HCT116 (cell line): ENCODE measurements at regions not wholly inside any gene's neighbourhood (a gene's known extent, or its start where the extent isn't known, plus 50 kb on each side); places are given as distances from the start of the nearest gene placed in this dataset.

ENCODE experiments used
- ATAC-seq: fragments of 200-7000 bp; cut with Tn5 transposase; 2 replicates; pipeline ENCODE4 v1.9.1; 2020; ENCODE audit warnings: mild to moderate bottlenecking, moderate library complexity
- BruUV-seq: library from RNA; stranded (reverse); fragments of 400-500 nt; replicated peaks from 2 replicates; lab custom pipeline; 2021; lab: Mats Ljungman, UMichigan
- CTCF ChIA-PET: fragments of 300-600 bp; sonication (Branson Sonifier 250); formaldehyde crosslinking; loops from one replicate; lab custom pipeline; 2021; ENCODE audit warnings: antibody characterized with exemption; lab: Charles Lee
- POLR2A ChIA-PET: fragments of 300-600, 350-600 bp; sonication (Branson Sonifier 250); formaldehyde crosslinking; loops from one replicate; lab custom pipeline; 2021; ENCODE audit warnings: antibody characterized with exemption; lab: Charles Lee
- RAD21 ChIA-PET, 2 experiments: fragments of 300-600 bp; sonication (Branson Sonifier 250); formaldehyde crosslinking; loops; one replicate each; lab custom pipeline; 2023; ENCODE audit warnings: low total read pairs in 2 of 2; ENCODE audit not compliant: uncharacterized antibody in 2 of 2, unreplicated experiment in 2 of 2, low non-redundant PET in 1 of 2; lab: Charles Lee
- DNase-seq: peaks from one replicate; pipeline ENCODE4 v3.0.0-alpha.2; 2010; ENCODE audit warnings: low read depth, low spot score
- H2AFZ ChIP-seq: fragments of 200-600 bp; shearing (Covaris generic), sonication (generic); 2 replicates; pipeline ENCODE4 v1.6.1; 2017; ENCODE audit warnings: low read depth, mixed run types, mixed read lengths, antibody characterized with exemption, low read length; ENCODE audit not compliant: poor library complexity, severe bottlenecking
- H3K27ac ChIP-seq: 2 replicates; pipeline ENCODE4 v1.5.1; 2012; ENCODE audit warnings: low read depth, low read length
- H3K27me3 ChIP-seq: fragments of 200-600 bp; sonication (generic); 2 replicates; pipeline ENCODE4 v1.6.1; 2016; ENCODE audit warnings: mixed run types, low read length, mixed read lengths; ENCODE audit not compliant: insufficient read depth
- H3K36me3 ChIP-seq, 2 experiments: fragments of 200-500 bp in 1 of 2; fragments of 200-600 bp in 1 of 2; sonication (Bioruptor generic) in 1 of 2; sonication (generic) in 1 of 2; 2 replicates each; pipeline versions ENCODE4 v1.5.1 to v1.6.1; 2014 to 2016; ENCODE audit warnings: low read length in 2 of 2, inconsistent platforms in 1 of 2, mixed read lengths in 1 of 2, mixed run types in 1 of 2; ENCODE audit not compliant: insufficient read depth in 2 of 2, control insufficient read depth in 1 of 2
- H3K4me1 ChIP-seq, 2 experiments: fragments of 200-600 bp in 1 of 2; sonication (generic) in 1 of 2; 2 replicates each; pipeline versions ENCODE4 v1.5.1 to v1.6.1; 2012 to 2017; ENCODE audit warnings: low read length in 2 of 2, inconsistent platforms in 1 of 2, mild to moderate bottlenecking in 1 of 2, mixed read lengths in 1 of 2, mixed run types in 1 of 2, moderate library complexity in 1 of 2; ENCODE audit not compliant: insufficient read depth in 2 of 2, control insufficient read depth in 1 of 2
- H3K4me2 ChIP-seq: fragments of 200-600 bp; sonication (generic); 2 replicates; pipeline ENCODE4 v1.6.1; 2017; ENCODE audit warnings: mixed run types, low read length, mixed read lengths
- H3K4me3 ChIP-seq, 2 experiments: fragments of 200-600 bp in 1 of 2; sonication (generic) in 1 of 2; replicated peaks in 1 of 2; 2 replicates each; pipeline ENCODE4 v1.5.1; 2011 to 2016; ENCODE audit warnings: low read length in 2 of 2, control low read depth in 1 of 2, low read depth in 1 of 2, mild to moderate bottlenecking in 1 of 2, mixed read lengths in 1 of 2, mixed run types in 1 of 2
- H3K79me2 ChIP-seq: fragments of 200-600 bp; sonication (generic); 2 replicates; pipeline ENCODE4 v1.6.1; 2017; ENCODE audit warnings: mild to moderate bottlenecking, mixed run types, low read length, moderate library complexity, mixed read lengths; ENCODE audit not compliant: insufficient read depth
- H3K9ac ChIP-seq: fragments of 200-600 bp; sonication (generic); 2 replicates; pipeline ENCODE4 v1.6.1; 2016; ENCODE audit warnings: low read length, mixed read lengths
- H3K9me2 ChIP-seq: fragments of 200-600 bp; sonication (generic), shearing (Covaris generic); 2 replicates; pipeline ENCODE4 v1.6.1; 2017; ENCODE audit warnings: mixed run types, mild to moderate bottlenecking, moderate library complexity; ENCODE audit not compliant: insufficient read depth
- H3K9me3 ChIP-seq, 2 experiments: fragments of 200-500 bp in 1 of 2; fragments of 200-600 bp in 1 of 2; sonication (Bioruptor generic) in 1 of 2; sonication (generic) in 1 of 2; 2 replicates each; pipeline ENCODE4 v1.6.1; 2014 to 2017; ENCODE audit warnings: low read length in 2 of 2, mixed read lengths in 2 of 2, inconsistent platforms in 1 of 2, low read depth in 1 of 2, mild to moderate bottlenecking in 1 of 2, mixed run types in 1 of 2, moderate library complexity in 1 of 2; ENCODE audit not compliant: control insufficient read depth in 1 of 2, insufficient read depth in 1 of 2
- H4K20me1 ChIP-seq: fragments of 200-600 bp; sonication (generic), shearing (Covaris generic); 2 replicates; pipeline ENCODE4 v1.6.1; 2017; ENCODE audit warnings: mixed run types, mild to moderate bottlenecking, moderate library complexity; ENCODE audit not compliant: insufficient read depth
- CBX3 ChIP-seq: IDR thresholded peaks from 2 replicates; pipeline ENCODE4 v1.6.1; 2012; ENCODE audit warnings: low read depth
- EGR1 ChIP-seq: IDR thresholded peaks from 2 replicates; pipeline ENCODE4 v1.6.1; 2012; ENCODE audit warnings: low read depth
- ELF1 ChIP-seq: IDR thresholded peaks from 2 replicates; pipeline ENCODE4 v1.6.1; 2012; ENCODE audit warnings: low read depth, borderline replicate concordance
- EZH2 ChIP-seq: fragments of 200-600 bp; sonication (generic); IDR thresholded peaks from 2 replicates; pipeline ENCODE4 v1.6.1; 2017; ENCODE audit warnings: antibody characterized with exemption, mixed run types
- EZH2phosphoT487 ChIP-seq: fragments of 200-600 bp; IDR thresholded peaks from 2 replicates; pipeline ENCODE4 v1.6.1; 2018; ENCODE audit warnings: antibody characterized with exemption, borderline replicate concordance
- JUND ChIP-seq: IDR thresholded peaks from 2 replicates; pipeline ENCODE4 v1.6.1; 2012
- SIN3A ChIP-seq: IDR thresholded peaks from 2 replicates; pipeline ENCODE4 v1.6.1; 2012; ENCODE audit warnings: low read depth
- SP1 ChIP-seq: IDR thresholded peaks from 2 replicates; pipeline ENCODE4 v1.6.1; 2012; ENCODE audit warnings: low read depth
- YY1 ChIP-seq: IDR thresholded peaks from 2 replicates; pipeline ENCODE4 v1.6.1; 2011; ENCODE audit warnings: low read length, low read depth, moderate library complexity, mild to moderate bottlenecking; ENCODE audit not compliant: insufficient replicate concordance; ENCODE audit errors: extremely low read depth
- ZFX ChIP-seq: fragments of 450-650 bp; IDR thresholded peaks from 2 replicates; pipeline ENCODE4 v1.6.1; 2017
- intact Hi-C: fragments of 100-400 bp; cut with micrococcal nuclease; formaldehyde crosslinking; loops from 2 replicates; pipeline ENCODE4 v1.10.0; 2022

DNA sequence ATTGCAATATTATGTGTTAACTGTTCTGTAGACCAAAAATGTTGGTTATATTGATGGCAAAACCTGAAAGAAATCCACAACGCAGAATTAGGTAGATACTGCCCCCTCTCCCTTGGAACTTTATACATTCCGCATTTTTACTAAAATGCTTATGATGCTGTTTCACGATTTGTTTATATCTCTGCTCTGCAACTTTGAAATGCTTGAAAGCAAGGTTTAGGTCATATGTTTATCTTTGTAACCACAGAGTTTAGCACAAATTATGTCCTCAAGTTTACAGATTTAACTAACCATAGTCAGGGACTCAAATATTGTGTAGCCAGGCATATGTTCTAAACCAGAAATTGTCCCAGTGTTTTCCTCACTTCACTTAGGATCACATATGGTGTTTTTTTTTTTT, 66.1 kb upstream of the H2AZ1 start:
- ATAC-seq = no peak
- ChIA-PET POLR2A (no interaction called here), CTCF (no interaction called here)

DNA sequence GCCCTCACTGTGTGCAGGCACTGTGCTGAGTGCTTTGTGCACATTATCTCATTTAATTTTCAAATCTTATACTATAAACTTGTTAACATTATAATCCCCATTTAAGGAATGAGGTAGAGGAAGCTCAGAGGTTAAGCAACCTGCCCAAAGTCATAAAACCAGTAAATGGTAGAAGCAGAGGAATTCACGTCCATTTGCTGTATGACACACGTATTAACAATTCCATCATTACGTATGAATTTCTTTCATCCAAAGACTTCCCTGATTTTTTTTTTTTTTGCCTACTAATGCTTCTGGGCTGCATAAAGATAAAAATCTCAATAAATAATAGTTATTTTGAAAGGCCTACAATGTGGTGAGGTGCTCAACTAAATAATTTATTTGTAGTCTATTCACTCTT, 64.5 kb upstream of the H2AZ1 start:
- Histone ChIP-seq H3K79me2 (no peaks in the 10 kb centered on the region), H3K4me3 (no peak overlapping the region), H3K4me1 (no peaks in the 10 kb centered on the region), H4K20me1 (no peaks in the 10 kb centered on the region), H3K9ac (no peak overlapping the region), H3K9me2 (no peaks in the 10 kb centered on the region), H3K9me3 (no peaks in the 10 kb centered on the region), H2AFZ (no peak overlapping the region), H3K36me3 (no peaks in the 10 kb centered on the region), H3K27ac (no peak overlapping the region), H3K4me2 (no peak overlapping the region), H3K27me3 (no peaks in the 10 kb centered on the region)
- intact Hi-C loops = no loop called here
- ChIA-PET POLR2A (no interaction called here), RAD21 (no interaction called here), CTCF (interaction anchor here (0.7 kb wide), 1 partner anchor 16 kb away, joined by 3 read pairs; no protein-coding TSS in a partner anchor)
- TF ChIP-seq CBX3 = no peak
- ATAC-seq (no peak), DNase-seq (no peak)
- BruUV-seq = no TSS peak

More for the DNA sequence above, 66.1 kb upstream of the H2AZ1 start:
- H3K27ac ChIP-seq = no peak overlapping the region
- BruUV-seq = no TSS peak
- no peak overlapping the region for H3K4me2 ChIP-seq
- TF ChIP-seq EZH2 (no peak), YY1 (no peak), CBX3 (no peak), ELF1 (no peak), EGR1 (no peak), EZH2phosphoT487 (no peak), JUND (no peak), SIN3A (no peak), ZFX (no peak), SP1 (no peak)
- TF ChIP-seq, all 23 proteins: peak for 0
- intact Hi-C loops = no loop called here
- Histone ChIP-seq H3K4me1 (no peaks in the 10 kb centered on the region), H2AFZ (no peak overlapping the region), H4K20me1 (no peaks in the 10 kb centered on the region), H3K9ac (no peak overlapping the region), H3K27me3 (no peaks in the 10 kb centered on the region), H3K9me3 (no peaks in the 10 kb centered on the region), H3K79me2 (no peaks in the 10 kb centered on the region), H3K9me2 (no peaks in the 10 kb centered on the region), H3K4me3 (no peak overlapping the region), H3K36me3 (no peaks in the 10 kb centered on the region)
- DNase-seq = no peak
- RAD21 ChIA-PET = no interaction called here
